Activated naive CD8-positive, alpha-beta T cell treated with anti-CD3 and anti-CD28 coated beads, Interleukin-2, amount 50 U/mL, for 24 hours (primary cell): ENCODE measurements at regions not wholly inside any gene's neighbourhood (a gene's known extent, or its start where the extent isn't known, plus 50 kb on each side); places are given as distances from the start of the nearest gene placed in this dataset.

Source experiments
- ATAC-seq: fragments of 150-1000 bp; cut with Tn5 transposase; one replicate; pipeline ENCODE4 v1.10.0; 2021
- DNase-seq: peaks from one replicate; pipeline ENCODE4 v3.0.0; 2021
- H3K27ac Mint-ChIP-seq: one replicate; pipeline ENCODE4 v1.8.0; 2021; ENCODE audit warnings: mild to moderate bottlenecking, mixed read lengths
- H3K27me3 Mint-ChIP-seq: one replicate; pipeline ENCODE4 v1.8.0; 2021; ENCODE audit warnings: mixed read lengths
- H3K36me3 Mint-ChIP-seq: one replicate; pipeline ENCODE4 v1.8.0; 2021; ENCODE audit warnings: low read depth, mixed read lengths
- H3K4me1 Mint-ChIP-seq: one replicate; pipeline ENCODE4 v1.8.0; 2021; ENCODE audit warnings: mixed read lengths
- H3K4me3 Mint-ChIP-seq: one replicate; pipeline ENCODE4 v1.8.0; 2021; ENCODE audit warnings: mild to moderate bottlenecking, moderate library complexity, mixed read lengths
- H3K9me3 Mint-ChIP-seq: one replicate; pipeline ENCODE4 v1.8.0; 2021; ENCODE audit warnings: mixed read lengths

DNA sequence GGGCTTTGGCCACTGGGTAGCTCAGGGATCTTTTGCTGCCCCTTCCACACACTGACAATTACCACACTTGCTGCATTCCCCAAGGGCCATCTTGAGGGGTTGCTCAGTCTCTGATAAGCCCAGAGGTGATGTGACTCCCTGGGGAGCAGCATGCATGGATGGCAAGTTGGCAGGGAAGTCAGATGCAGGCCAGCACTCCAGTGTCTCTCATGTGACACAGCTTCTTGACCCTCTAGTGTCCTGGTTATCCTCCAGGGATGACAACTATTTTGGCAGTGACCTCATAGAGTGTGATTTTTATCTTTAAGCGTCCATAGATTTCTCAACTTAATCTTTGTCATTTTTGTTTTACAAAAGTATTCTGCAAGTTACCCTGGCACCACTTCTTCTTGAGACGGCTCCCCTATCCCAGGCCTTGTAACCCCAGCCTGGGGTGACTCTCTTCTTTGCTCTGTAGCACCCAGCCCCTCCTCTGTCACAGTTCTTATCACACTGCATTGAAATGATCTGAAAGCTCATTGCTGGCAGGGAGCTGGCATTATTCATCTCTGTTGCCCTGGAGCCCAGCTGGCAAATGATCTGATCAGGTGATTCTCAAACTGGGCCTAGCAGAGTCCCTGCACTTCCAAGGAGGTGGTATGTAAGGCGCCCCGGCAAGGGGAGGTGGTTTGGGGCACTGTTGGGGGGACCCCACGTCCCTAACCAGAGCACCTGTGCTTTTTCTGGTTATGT is 72.6 kb downstream of the TENT5C start:
- DNase-seq (no peak), ATAC-seq (no peak)
- Mint-ChIP-seq H3K9me3 (no peaks in the 10 kb centered on the region), H3K27me3 (peaks cover 4% of the 10 kb centered on the region), H3K4me3 (no peak overlapping the region), H3K4me1 (peaks cover 11% of the 10 kb centered on the region), H3K36me3 (no peaks in the 10 kb centered on the region), H3K27ac (no peak overlapping the region)

DNA sequence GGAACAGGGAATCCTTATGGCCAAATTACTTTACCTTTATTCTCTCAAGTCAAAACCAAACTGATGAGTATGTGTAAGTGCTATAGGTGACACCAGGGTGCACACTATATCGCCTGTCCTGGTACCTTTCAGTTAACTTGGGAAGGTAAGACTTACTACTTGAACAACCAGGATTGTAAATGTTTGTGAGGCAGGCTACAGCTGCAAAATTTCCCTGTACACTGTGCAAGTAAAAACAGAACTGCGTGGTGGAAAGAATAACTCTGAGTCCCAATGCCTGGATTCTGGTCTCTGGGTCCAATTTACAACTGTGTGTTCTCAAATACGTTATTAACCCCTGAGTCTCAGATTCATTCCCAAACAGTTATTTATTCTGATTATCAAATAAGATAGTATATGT is 73.5 kb downstream of the TENT5C start:
- DNase-seq (no peak), ATAC-seq (no peak)
- H3K27ac Mint-ChIP-seq = no peak overlapping the region

DNA sequence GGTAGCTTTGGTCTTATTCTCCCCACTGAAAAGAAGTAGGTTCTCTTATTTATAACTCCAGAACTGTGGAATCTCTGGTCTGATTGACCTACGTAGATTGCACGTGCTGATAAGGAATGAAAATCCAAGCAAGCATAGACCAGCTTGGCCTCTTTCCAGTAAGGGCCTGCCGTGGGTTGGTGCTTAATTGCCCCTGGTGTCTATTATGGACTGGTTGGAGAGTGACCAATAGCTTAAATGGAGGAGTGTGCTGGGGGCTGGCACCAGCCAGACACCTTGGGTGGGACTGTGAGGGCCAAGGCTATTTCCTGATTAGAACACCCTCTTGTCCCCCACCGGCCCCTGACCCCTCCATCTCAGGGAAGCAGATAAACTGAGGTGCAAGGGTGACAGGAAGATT is 74.0 kb downstream of the TENT5C start:
- Mint-ChIP-seq H3K9me3 (no peaks in the 10 kb centered on the region), H3K27me3 (peaks cover 2% of the 10 kb centered on the region), H3K27ac (no peak overlapping the region), H3K4me3 (no peak overlapping the region), H3K4me1 (no peaks in the 10 kb centered on the region), H3K36me3 (no peaks in the 10 kb centered on the region)
- no peak for DNase-seq
- ATAC-seq = no peak

More for the DNA sequence above, 73.5 kb downstream of the TENT5C start:
- H3K36me3 Mint-ChIP-seq = no peaks in the 10 kb centered on the region
- H3K9me3 Mint-ChIP-seq = no peaks in the 10 kb centered on the region
- H3K4me1 Mint-ChIP-seq = peaks cover 3% of the 10 kb centered on the region
- H3K4me3 Mint-ChIP-seq = no peak overlapping the region
- H3K27me3 Mint-ChIP-seq = peaks cover 4% of the 10 kb centered on the region

DNA sequence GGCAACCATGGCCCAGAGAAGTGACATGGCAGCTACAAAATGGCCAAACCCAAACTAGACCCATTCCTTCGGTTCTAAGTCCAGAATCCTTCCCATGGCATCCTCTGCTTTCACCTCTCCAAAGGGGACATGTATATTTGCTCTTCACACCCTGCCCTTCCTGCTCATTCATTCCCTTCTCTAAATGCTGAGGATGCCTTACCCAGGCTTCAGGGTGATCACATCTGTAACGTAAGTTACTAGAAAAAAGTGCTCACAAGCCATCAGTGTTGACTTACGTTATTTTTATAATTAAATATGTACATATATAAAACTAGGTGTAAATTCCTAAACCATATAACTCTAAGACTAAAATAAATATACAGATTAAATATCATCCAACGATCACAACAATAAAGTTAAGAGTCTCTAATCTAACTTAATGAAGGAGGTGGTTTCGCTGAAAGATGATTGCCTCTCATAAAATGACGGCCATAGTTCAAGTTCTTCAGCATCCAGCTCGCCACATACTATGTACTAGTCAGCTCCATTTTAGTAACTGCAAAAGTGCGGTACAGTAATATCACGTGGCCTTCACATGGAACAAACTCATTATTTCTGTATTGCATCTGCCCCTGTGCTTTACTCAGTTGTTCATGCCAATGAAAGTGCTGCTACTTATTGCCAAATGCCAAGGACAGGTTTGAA is 74.6 kb downstream of the TENT5C start:
- Mint-ChIP-seq H3K4me1 (no peaks in the 10 kb centered on the region), H3K9me3 (no peaks in the 10 kb centered on the region), H3K36me3 (no peaks in the 10 kb centered on the region), H3K27me3 (peaks cover 2% of the 10 kb centered on the region), H3K4me3 (no peak overlapping the region), H3K27ac (no peak overlapping the region)
- DNase-seq (no peak), ATAC-seq (no peak)

DNA sequence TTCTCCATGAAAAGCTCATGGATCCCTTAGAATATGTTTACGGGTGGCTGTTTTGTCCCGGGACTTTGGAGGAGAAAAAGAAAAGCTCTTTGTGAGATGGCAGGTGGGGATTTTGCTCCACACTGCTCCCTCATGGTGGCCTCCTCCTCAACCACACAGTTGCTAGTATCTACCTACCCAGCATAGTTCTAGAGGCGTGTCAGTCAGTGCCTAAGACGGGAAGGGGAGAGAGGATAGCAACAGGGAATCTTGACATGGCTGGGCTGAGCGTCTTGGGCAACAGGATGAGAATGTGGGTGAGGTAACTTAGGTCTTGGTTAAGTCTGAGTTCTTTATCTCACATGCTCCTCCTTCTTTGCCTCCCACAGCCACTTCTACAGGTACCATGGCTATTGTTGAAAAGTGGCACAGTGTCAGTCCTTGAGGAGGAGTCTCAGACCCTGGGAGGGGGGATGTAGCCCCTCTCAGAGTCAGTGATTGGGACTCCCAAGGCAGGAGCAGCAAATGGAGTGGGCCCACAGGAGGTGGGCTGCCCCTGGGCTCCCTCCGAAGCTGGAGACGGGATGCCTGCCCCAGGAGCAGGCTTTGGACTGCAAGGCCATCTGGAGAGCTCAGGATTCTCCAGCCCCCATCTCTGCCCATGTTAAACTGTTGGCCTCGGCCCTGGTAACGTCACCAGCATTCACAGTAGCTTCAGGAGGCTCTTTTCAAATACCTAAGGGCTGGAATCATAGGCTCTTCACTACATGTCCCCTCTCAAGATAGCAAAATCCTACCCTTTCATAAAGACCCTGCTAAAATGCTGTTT is 75.4 kb downstream of the TENT5C start:
- H3K27ac Mint-ChIP-seq = no peak overlapping the region
- DNase-seq (no peak), ATAC-seq (no peak)
- H3K9me3 Mint-ChIP-seq = no peaks in the 10 kb centered on the region
- peaks cover 2% of the 10 kb centered on the region for H3K27me3 Mint-ChIP-seq
- H3K4me1 Mint-ChIP-seq = no peaks in the 10 kb centered on the region
- no peak overlapping the region for H3K4me3 Mint-ChIP-seq
- no peaks in the 10 kb centered on the region for H3K36me3 Mint-ChIP-seq

DNA sequence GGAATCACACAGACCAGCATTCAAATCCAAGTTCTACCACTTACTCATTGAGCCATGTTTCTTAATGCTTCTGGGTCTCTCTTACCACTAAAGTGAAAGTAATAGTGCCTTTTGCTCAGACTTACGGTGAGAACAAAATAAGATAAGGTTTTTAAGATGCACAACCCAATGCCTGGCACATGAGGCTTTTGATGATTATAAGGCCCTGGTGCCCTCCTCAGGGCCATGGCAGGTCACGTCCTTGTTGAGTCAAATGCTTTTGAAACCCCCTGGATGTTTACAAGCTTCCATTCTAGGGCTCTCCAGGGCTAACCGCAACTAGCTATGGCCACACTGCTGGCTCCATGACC is 76.0 kb downstream of the TENT5C start:
- Mint-ChIP-seq H3K4me3 (no peak overlapping the region), H3K36me3 (no peaks in the 10 kb centered on the region), H3K27ac (no peak overlapping the region), H3K4me1 (no peaks in the 10 kb centered on the region), H3K27me3 (peaks cover 2% of the 10 kb centered on the region), H3K9me3 (no peaks in the 10 kb centered on the region)
- DNase-seq = no peak
- ATAC-seq = no peak

DNA sequence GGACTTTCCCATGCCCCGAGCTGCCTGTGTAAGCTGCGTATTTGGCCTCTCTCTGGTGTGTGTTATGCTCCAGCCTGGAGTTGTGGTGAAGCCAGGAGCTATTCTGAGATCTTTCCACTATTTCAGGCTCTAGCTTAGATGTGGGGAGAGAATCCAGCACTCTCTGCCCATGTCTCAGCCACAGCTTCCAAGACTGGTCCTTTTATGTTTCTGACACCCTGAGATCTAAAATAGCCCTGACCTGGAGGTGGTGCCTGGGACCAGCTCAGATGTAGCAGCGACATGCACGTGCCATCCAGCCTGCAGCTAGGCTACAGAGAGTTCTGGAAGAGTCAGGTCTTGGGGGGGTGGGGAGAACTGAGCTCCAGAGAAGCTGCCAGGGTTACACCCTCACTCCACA is 76.5 kb downstream of the TENT5C start:
- no peaks in the 10 kb centered on the region for H3K36me3 Mint-ChIP-seq
- H3K9me3 Mint-ChIP-seq = no peaks in the 10 kb centered on the region
- H3K27ac Mint-ChIP-seq = no peak overlapping the region
- ATAC-seq = no peak
- H3K4me3 Mint-ChIP-seq = no peak overlapping the region
- peaks cover 2% of the 10 kb centered on the region for H3K27me3 Mint-ChIP-seq
- no peaks in the 10 kb centered on the region for H3K4me1 Mint-ChIP-seq
- DNase-seq = no peak

DNA sequence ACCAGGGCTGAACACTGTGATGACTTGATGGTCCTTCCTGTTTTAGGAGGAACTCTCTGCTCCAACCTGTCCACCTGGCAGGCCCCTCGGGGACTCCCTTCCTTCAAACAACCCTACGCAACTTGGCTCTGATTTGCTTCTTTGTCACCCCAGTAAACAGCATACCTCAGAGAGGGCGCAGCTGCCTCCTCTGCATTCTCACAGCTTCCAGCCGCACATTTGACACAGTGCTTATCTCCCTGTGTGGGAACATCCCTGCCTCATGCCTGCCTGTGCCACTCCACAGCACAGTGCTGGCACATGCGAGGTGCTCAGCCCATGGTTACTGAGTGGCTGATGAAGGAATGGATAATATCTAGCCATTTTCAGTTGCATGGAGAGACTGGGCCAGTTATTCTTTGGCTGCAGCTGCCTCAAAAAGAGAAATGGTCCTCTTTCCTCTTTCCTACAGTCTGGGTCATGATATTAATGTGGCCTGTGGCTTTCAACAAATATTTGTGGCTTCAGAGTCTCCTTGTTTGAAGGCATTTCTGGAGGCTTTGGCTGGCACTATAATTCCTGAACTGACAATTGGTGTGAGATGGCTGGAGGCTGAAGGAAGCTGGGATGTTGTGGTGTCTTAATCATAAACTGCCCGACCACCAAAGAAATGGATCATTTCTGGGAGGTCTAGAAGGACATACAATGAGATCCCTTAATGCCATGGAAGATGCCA is 77.9 kb downstream of the TENT5C start:
- Mint-ChIP-seq H3K4me3 (no peak overlapping the region), H3K36me3 (no peaks in the 10 kb centered on the region), H3K27me3 (peaks cover 1% of the 10 kb centered on the region), H3K9me3 (no peaks in the 10 kb centered on the region), H3K4me1 (no peaks in the 10 kb centered on the region), H3K27ac (no peak overlapping the region)
- DNase-seq (no peak), ATAC-seq (no peak)

DNA sequence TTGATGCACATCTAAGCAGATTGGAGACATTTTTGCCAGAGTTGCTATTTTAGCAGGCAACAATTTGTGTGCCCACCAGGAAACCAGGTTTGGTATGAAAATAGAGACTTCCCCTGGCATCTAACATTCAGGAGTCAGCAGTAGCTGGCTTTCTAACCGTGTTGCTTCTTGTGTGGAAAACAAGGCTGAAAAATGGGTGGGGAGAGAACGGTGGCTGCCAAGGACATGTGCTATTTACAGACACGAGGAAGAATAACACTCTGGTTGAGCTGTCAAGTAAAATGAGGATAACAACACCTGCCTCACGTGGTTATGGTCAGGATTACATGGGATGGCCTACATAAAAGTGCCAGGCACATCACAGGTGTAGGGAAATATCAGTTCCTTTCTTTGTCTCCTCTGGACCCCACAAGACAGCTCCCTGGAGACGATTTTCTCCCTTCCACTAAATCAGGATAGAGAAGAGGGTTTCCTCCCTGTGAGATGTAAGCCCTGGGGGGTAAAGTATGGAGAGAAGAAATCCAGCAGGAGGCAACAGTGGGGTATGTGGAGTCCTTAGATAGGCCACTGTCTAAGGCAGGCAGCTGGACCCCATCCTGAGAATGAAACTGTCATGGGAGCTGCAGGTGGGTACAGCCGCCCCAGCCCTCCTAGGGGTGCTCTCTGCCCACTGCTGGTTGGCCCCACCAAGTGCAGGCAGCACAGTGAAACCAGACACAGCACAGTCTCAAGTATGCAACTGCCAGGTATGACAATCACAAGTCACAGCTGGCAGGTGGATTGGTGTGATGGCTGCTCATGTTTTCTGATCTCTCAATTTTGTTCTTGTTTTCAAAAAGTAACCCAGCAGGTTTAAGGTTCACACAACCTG is 80.3 kb downstream of the TENT5C start:
- no peak overlapping the region for H3K27ac Mint-ChIP-seq
- H3K4me3 Mint-ChIP-seq = no peak overlapping the region
- peak; percentile 24 for ATAC-seq
- no peak for DNase-seq
- H3K4me1 Mint-ChIP-seq = no peaks in the 10 kb centered on the region
- peaks cover 9% of the 10 kb centered on the region for H3K27me3 Mint-ChIP-seq
- H3K9me3 Mint-ChIP-seq = no peaks in the 10 kb centered on the region
- H3K36me3 Mint-ChIP-seq = no peaks in the 10 kb centered on the region

DNA sequence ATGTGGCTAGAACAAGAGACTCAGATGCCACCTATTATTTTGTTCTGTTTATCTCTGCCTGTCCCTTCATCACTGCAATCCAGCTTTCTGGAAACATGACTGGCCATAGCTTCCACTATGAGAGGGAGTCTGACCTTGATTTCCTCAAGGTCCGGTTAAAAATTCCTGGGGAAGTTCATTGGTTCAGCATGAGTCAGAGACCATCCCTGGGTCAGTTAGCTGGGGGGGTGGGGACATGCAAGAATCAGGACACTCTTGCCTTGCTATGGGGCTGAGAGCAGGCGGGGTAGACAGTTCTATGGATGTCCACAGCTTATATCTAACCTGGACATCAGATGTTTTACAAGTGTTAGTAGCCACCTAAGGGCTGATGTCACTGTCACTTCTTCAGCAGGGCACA is 81.1 kb downstream of the TENT5C start:
- DNase-seq (no peak), ATAC-seq (no peak)
- peaks cover 9% of the 10 kb centered on the region for H3K27me3 Mint-ChIP-seq
- no peaks in the 10 kb centered on the region for H3K9me3 Mint-ChIP-seq
- no peak overlapping the region for H3K27ac Mint-ChIP-seq
- no peaks in the 10 kb centered on the region for H3K4me1 Mint-ChIP-seq
- no peak overlapping the region for H3K4me3 Mint-ChIP-seq
- H3K36me3 Mint-ChIP-seq = no peaks in the 10 kb centered on the region

DNA sequence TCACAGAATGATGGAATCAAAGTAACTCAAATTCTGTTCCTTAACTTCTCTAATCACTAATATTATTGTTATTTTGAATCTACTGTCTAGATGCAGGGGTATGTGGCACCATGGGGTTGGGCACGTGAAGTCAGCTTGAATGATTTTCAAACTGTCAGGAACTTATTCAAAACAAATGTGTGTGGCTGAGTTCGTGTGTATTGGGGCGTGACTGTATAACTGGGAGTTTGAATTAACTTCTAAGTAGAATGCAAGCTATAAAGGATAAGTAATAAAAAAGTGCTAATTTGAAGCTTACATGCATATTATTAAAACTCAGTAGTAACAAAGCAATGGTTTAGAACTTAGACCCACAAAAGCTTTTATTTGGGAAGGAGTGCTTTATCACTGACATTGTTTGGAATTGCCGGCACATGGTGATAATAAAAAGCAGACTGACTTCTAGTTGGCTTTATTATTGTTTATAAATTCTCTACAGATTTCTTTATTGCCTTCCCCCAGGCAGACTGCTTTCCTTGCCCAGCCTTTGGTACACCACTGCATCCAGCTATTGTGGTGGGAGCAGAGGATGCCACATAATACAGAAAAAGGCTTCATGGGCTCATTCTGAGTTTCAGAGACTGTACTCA is 84.3 kb downstream of the TENT5C start:
- H3K27ac Mint-ChIP-seq = no peak overlapping the region
- no peak overlapping the region for H3K4me3 Mint-ChIP-seq
- no peak for ATAC-seq
- no peaks in the 10 kb centered on the region for H3K4me1 Mint-ChIP-seq
- no peak for DNase-seq
- H3K36me3 Mint-ChIP-seq = no peaks in the 10 kb centered on the region
- H3K27me3 Mint-ChIP-seq = peaks cover 15% of the 10 kb centered on the region
- H3K9me3 Mint-ChIP-seq = no peaks in the 10 kb centered on the region

DNA sequence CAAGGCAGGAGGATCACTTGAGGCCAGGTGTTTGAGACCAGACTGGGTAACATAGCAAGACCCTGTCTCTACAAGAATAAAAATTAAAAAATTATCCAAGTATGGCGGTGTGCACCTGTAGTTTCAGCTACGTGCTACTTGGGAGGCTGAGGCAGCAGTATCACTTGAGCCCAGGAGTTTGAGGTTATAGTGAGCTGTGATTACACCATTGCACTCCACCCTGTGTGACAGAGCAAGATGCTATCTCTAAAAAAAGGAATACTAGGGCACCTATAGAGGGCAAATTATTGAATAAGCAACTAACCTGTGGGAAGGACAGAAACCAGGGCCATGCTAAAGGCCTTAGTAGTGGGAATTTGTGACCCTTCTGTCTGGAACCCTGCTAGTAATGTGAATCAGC is 86.1 kb downstream of the TENT5C start:
- Mint-ChIP-seq H3K4me3 (no peak overlapping the region), H3K27me3 (peaks cover 17% of the 10 kb centered on the region), H3K4me1 (no peaks in the 10 kb centered on the region), H3K9me3 (no peaks in the 10 kb centered on the region), H3K36me3 (no peaks in the 10 kb centered on the region), H3K27ac (no peak overlapping the region)
- DNase-seq (no peak), ATAC-seq (no peak)

DNA sequence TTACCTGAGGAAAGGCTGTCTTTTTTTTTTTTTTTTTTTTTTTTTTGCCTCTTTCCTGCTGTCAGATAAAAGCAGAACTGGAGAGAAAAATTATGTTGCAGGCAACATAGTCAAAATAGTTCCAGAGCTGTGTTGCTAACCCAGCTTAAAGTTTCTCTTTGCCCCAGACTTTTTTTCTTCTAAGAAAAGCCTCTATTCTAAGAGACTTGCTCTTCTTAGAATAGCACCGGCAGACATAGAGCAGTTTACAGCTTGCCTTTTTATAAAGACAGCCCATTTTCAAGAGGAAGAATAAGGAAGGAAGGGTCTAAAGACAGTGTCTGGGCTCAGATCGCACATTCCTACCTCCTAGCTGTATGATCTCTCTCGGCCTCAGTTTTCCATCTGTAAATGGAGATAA is 88.7 kb downstream of the TENT5C start:
- Mint-ChIP-seq H3K4me3 (no peak overlapping the region), H3K27me3 (peaks cover 15% of the 10 kb centered on the region), H3K27ac (no peak overlapping the region), H3K4me1 (no peaks in the 10 kb centered on the region), H3K36me3 (no peaks in the 10 kb centered on the region), H3K9me3 (no peaks in the 10 kb centered on the region)
- DNase-seq = no peak
- no peak for ATAC-seq
